Ishikawa (cell line): ENCODE measurements at regions not wholly inside any gene's neighbourhood (a gene's known extent, or its start where the extent isn't known, plus 50 kb on each side); places are given as distances from the start of the nearest gene placed in this dataset.

Experiments
- CREB1 ChIP-seq: IDR thresholded peaks from 2 replicates; pipeline ENCODE4 v1.6.1; 2012; ENCODE audit warnings: low read depth
- EGR1 ChIP-seq: IDR thresholded peaks from 2 replicates; pipeline ENCODE4 v1.6.1; 2012
- EP300 ChIP-seq: IDR thresholded peaks from 2 replicates; pipeline ENCODE4 v1.6.1; 2012; ENCODE audit warnings: borderline replicate concordance
- RAD21 ChIP-seq: IDR thresholded peaks from 2 replicates; pipeline ENCODE4 v1.6.1; 2012; ENCODE audit warnings: low read depth
- YY1 ChIP-seq: IDR thresholded peaks from 2 replicates; pipeline ENCODE4 v1.6.1; 2012; ENCODE audit warnings: low read depth
- TF ChIP-seq, protein P1 (sequence below): IDR thresholded peaks from 2 replicates; pipeline ENCODE4 v1.6.1; 2012
- TF ChIP-seq, protein P2 (sequence below): IDR thresholded peaks from 2 replicates; pipeline ENCODE4 v1.6.1; 2012; ENCODE audit warnings: low read depth, mild to moderate bottlenecking

DNA sequence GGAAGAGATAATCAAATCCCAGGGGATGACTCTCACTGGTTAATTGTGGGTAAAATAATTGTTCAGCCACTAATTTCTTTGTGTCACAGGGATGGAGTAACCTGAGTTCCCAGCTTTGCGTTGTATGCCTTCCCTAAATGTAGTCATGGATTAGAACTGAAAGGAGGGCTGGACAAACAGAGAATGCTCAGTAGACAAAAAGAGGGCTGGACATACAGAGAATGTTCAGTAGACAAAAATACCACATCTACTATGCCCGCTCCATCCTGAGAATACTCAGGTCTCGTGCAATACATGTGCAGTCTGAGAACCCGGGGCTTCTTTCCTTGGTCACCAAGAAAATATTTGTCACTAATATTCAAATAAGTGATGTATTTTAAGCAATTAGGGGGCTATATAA is 497.9 kb downstream of the EPHA4 start:
- TF ChIP-seq EGR1 (no peak), EP300 (no peak), YY1 (no peak), RAD21 (no peak), CREB1 (no peak)
- TF ChIP-seq, protein P1, sequence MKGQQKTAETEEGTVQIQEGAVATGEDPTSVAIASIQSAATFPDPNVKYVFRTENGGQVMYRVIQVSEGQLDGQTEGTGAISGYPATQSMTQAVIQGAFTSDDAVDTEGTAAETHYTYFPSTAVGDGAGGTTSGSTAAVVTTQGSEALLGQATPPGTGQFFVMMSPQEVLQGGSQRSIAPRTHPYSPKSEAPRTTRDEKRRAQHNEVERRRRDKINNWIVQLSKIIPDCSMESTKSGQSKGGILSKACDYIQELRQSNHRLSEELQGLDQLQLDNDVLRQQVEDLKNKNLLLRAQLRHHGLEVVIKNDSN: no peak
- TF ChIP-seq, protein P2, sequence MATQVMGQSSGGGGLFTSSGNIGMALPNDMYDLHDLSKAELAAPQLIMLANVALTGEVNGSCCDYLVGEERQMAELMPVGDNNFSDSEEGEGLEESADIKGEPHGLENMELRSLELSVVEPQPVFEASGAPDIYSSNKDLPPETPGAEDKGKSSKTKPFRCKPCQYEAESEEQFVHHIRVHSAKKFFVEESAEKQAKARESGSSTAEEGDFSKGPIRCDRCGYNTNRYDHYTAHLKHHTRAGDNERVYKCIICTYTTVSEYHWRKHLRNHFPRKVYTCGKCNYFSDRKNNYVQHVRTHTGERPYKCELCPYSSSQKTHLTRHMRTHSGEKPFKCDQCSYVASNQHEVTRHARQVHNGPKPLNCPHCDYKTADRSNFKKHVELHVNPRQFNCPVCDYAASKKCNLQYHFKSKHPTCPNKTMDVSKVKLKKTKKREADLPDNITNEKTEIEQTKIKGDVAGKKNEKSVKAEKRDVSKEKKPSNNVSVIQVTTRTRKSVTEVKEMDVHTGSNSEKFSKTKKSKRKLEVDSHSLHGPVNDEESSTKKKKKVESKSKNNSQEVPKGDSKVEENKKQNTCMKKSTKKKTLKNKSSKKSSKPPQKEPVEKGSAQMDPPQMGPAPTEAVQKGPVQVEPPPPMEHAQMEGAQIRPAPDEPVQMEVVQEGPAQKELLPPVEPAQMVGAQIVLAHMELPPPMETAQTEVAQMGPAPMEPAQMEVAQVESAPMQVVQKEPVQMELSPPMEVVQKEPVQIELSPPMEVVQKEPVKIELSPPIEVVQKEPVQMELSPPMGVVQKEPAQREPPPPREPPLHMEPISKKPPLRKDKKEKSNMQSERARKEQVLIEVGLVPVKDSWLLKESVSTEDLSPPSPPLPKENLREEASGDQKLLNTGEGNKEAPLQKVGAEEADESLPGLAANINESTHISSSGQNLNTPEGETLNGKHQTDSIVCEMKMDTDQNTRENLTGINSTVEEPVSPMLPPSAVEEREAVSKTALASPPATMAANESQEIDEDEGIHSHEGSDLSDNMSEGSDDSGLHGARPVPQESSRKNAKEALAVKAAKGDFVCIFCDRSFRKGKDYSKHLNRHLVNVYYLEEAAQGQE: no peak
